CD14-positive monocyte (primary cell): ENCODE measurements at regions not wholly inside any gene's neighbourhood (a gene's known extent, or its start where the extent isn't known, plus 50 kb on each side); places are given as distances from the start of the nearest gene placed in this dataset.

Experiments used
- DNase-seq, 3 donors: peaks; one replicate each; pipeline ENCODE4 v3.0.0-alpha.2; 2011 to 2022
- H2AFZ ChIP-seq: 2 replicates; pipeline ENCODE4 v1.6.0; 2012; ENCODE audit warnings: mild to moderate bottlenecking, low read depth, low read length, inconsistent platforms; ENCODE audit not compliant: insufficient read depth, poor library complexity, severe bottlenecking
- H3K27ac ChIP-seq, 2 donors: 1 replicate in 1 of 2; 2 replicates in 1 of 2; pipeline ENCODE4 v1.5.1; 2012 to 2013; ENCODE audit warnings: low read length in 2 of 2, control low read depth in 1 of 2, inconsistent platforms in 1 of 2, low read depth in 1 of 2, mild to moderate bottlenecking in 1 of 2
- H3K27me3 ChIP-seq, 2 donors: one replicate each; pipeline versions ENCODE4 v1.6.0 to v1.6.1; 2011 to 2013; ENCODE audit warnings: low read length in 2 of 2; ENCODE audit not compliant: control insufficient read depth in 2 of 2, insufficient read depth in 2 of 2
- H3K36me3 ChIP-seq, 2 donors: replicated peaks in 1 of 2; 1 replicate in 1 of 2; 2 replicates in 1 of 2; pipeline versions ENCODE4 v1.5.1 to v1.6.1; 2012 to 2013; ENCODE audit warnings: low read length in 2 of 2, control low read depth in 1 of 2, inconsistent platforms in 1 of 2, mild to moderate bottlenecking in 1 of 2; ENCODE audit not compliant: insufficient read depth in 2 of 2, control insufficient read depth in 1 of 2
- H3K4me1 ChIP-seq, 2 donors: 1 replicate in 1 of 2; 2 replicates in 1 of 2; pipeline versions ENCODE4 v1.5.1 to v1.6.1; 2012 to 2013; ENCODE audit warnings: low read length in 2 of 2, control low read depth in 1 of 2, inconsistent platforms in 1 of 2, mild to moderate bottlenecking in 1 of 2, moderate library complexity in 1 of 2; ENCODE audit not compliant: insufficient read depth in 2 of 2, control insufficient read depth in 1 of 2
- H3K4me2 ChIP-seq: replicated peaks from 2 replicates; pipeline ENCODE3; 2012; ENCODE audit warnings: low read length, moderate library complexity, mild to moderate bottlenecking; ENCODE audit not compliant: poor library complexity, severe bottlenecking; ENCODE audit errors: extremely low read depth
- H3K4me3 ChIP-seq, 3 experiments: fragments of 200-600 bp in 1 of 3; sonication (generic) in 1 of 3; replicated peaks in 1 of 3; 1 replicate in 2 of 3; 2 replicates in 1 of 3; pipeline ENCODE4 v1.5.1; 2011 to 2013; ENCODE audit warnings: low read length in 3 of 3, mild to moderate bottlenecking in 3 of 3, control low read depth in 2 of 3, low read depth in 2 of 3, inconsistent platforms in 1 of 3, moderate library complexity in 1 of 3
- H3K79me2 ChIP-seq: 2 replicates; pipeline ENCODE4 v1.6.0; 2012; ENCODE audit warnings: mild to moderate bottlenecking, control low read depth, inconsistent platforms, low read length, moderate library complexity; ENCODE audit not compliant: insufficient read depth
- H3K9ac ChIP-seq: 2 replicates; pipeline ENCODE4 v1.6.0; 2017; ENCODE audit warnings: low read length, mild to moderate bottlenecking; ENCODE audit not compliant: insufficient read depth, poor library complexity, severe bottlenecking
- H3K9me3 ChIP-seq, 2 donors: replicated peaks in 1 of 2; 1 replicate in 1 of 2; 2 replicates in 1 of 2; pipeline versions ENCODE4 v1.5.1 to v1.6.1; 2012 to 2013; ENCODE audit warnings: low read length in 2 of 2, control low read depth in 1 of 2; ENCODE audit not compliant: control insufficient read depth in 1 of 2, insufficient read depth in 1 of 2
- H4K20me1 ChIP-seq: 2 replicates; pipeline ENCODE4 v1.6.0; 2012; ENCODE audit warnings: mild to moderate bottlenecking, low read length, control low read depth, moderate library complexity; ENCODE audit not compliant: insufficient read depth
- H3K27ac Mint-ChIP-seq, 7 donors: one replicate each; pipeline ENCODE4 v1.8.0; 2020; ENCODE audit warnings: mild to moderate bottlenecking in 7 of 7, mixed read lengths in 7 of 7, moderate library complexity in 6 of 7, inconsistent platforms in 2 of 7
- H3K27me3 Mint-ChIP-seq, 3 donors: one replicate each; pipeline ENCODE4 v1.8.0; 2021 to 2022; ENCODE audit warnings: low read depth in 3 of 3, mild to moderate bottlenecking in 3 of 3, mixed read lengths in 3 of 3, moderate library complexity in 3 of 3, inconsistent platforms in 1 of 3
- H3K36me3 Mint-ChIP-seq, 2 donors: one replicate each; pipeline ENCODE4 v1.8.0; 2020; ENCODE audit warnings: mixed read lengths in 2 of 2, inconsistent platforms in 1 of 2, mild to moderate bottlenecking in 1 of 2
- H3K4me1 Mint-ChIP-seq: one replicate; pipeline ENCODE4 v1.8.0; 2020; ENCODE audit warnings: mild to moderate bottlenecking, mixed read lengths
- H3K4me3 Mint-ChIP-seq, 2 donors: one replicate each; pipeline ENCODE4 v1.8.0; 2020; ENCODE audit warnings: mild to moderate bottlenecking in 2 of 2, mixed read lengths in 2 of 2, moderate library complexity in 1 of 2
- H3K9me3 Mint-ChIP-seq, 7 donors: one replicate each; pipeline ENCODE4 v1.8.0; 2020 to 2022; ENCODE audit warnings: mixed read lengths in 7 of 7, mild to moderate bottlenecking in 6 of 7, moderate library complexity in 6 of 7, inconsistent platforms in 2 of 7
- CTCF ChIP-seq: fragments of 200-600 bp; IDR thresholded peaks from one replicate; pipeline ENCODE4 v1.8.0; 2022; ENCODE audit warnings: antibody characterized with exemption, mild to moderate bottlenecking
- WGBS: methylation state at CpG from one replicate; pipeline ENCODE4 v1.1.5; 2013; ENCODE audit warnings: missing lambda C conversion rate; ENCODE audit not compliant: insufficient coverage; 5-methylcytosine and 5-hydroxymethylcytosine counted together
- intact Hi-C, 2 donors: fragments of 100-400 bp; cut with micrococcal nuclease; formaldehyde crosslinking; loops; one replicate each; pipeline versions ENCODE4 v1.15.0 to v1.15.1; 2023

GRCh38 chr2:14197293-14197692 lies 435.2 kb upstream of the LRATD1 start:
- no peak for DNase-seq
- no peak overlapping the region for H3K4me3 Mint-ChIP-seq
- Histone ChIP-seq H3K27me3 (no peaks in the 10 kb centered on the region), H3K4me3 (no peak overlapping the region), H3K36me3 (no peaks in the 10 kb centered on the region), H3K9ac (no peak overlapping the region), H3K27ac (no peak overlapping the region), H3K9me3 (peaks cover 3 to 20% of the 10 kb centered on the region in 2 donors), H2AFZ (no peak overlapping the region), H3K4me2 (no peak overlapping the region), H3K4me1 (no peaks in the 10 kb centered on the region), H4K20me1 (no peaks in the 10 kb centered on the region), H3K79me2 (no peaks in the 10 kb centered on the region)
- 33% methylated on average over 1 of the region's 2 CpGs for WGBS
- no peaks in the 10 kb centered on the region for H3K4me1 Mint-ChIP-seq
- H3K27me3 Mint-ChIP-seq: no peaks in the 10 kb centered on the region
- H3K27ac Mint-ChIP-seq: no peak overlapping the region
- no peak for TF ChIP-seq CTCF
- intact Hi-C loops: no loop called here
- peaks cover 2 to 14% (median 7%) of the 10 kb centered on the region in 7 donors for H3K9me3 Mint-ChIP-seq
- H3K36me3 Mint-ChIP-seq: no peaks in the 10 kb centered on the region

GRCh38 chr2:14199040-14199439 lies 433.5 kb upstream of the LRATD1 start:
- no peak overlapping the region for H3K4me2 ChIP-seq
- H3K9me3 ChIP-seq: peaks cover under 1 to 15% of the 10 kb centered on the region in 2 donors
- Mint-ChIP-seq H3K27ac (no peak overlapping the region), H3K9me3 (peaks cover 2 to 10% (median 7%) of the 10 kb centered on the region in 7 donors), H3K4me3 (no peak overlapping the region), H3K27me3 (no peaks in the 10 kb centered on the region), H3K4me1 (no peaks in the 10 kb centered on the region), H3K36me3 (no peaks in the 10 kb centered on the region)
- intact Hi-C loops: no loop called here
- H3K27me3 ChIP-seq: no peaks in the 10 kb centered on the region
- DNase-seq: no peak
- no peaks in the 10 kb centered on the region for H3K36me3 ChIP-seq
- no peaks in the 10 kb centered on the region for H3K4me1 ChIP-seq
- H3K27ac ChIP-seq: no peak overlapping the region
- no peak overlapping the region for H2AFZ ChIP-seq
- TF ChIP-seq CTCF: no peak
- no peak overlapping the region for H3K4me3 ChIP-seq
- H4K20me1 ChIP-seq: no peaks in the 10 kb centered on the region
- H3K9ac ChIP-seq: no peak overlapping the region
- H3K79me2 ChIP-seq: no peaks in the 10 kb centered on the region
- WGBS: 92% methylated on average over 2 of the region's 3 CpGs
